Ishikawa (cell line): ENCODE measurements at regions not wholly inside any gene's neighbourhood (a gene's known extent, or its start where the extent isn't known, plus 50 kb on each side); places are given as distances from the start of the nearest gene placed in this dataset.

Source experiments
- CEBPB ChIP-seq: IDR thresholded peaks from 2 replicates; pipeline ENCODE4 v1.6.1; 2012
- CREB1 ChIP-seq: IDR thresholded peaks from 2 replicates; pipeline ENCODE4 v1.6.1; 2012; ENCODE audit warnings: low read depth
- EGR1 ChIP-seq: IDR thresholded peaks from 2 replicates; pipeline ENCODE4 v1.6.1; 2012
- EP300 ChIP-seq: IDR thresholded peaks from 2 replicates; pipeline ENCODE4 v1.6.1; 2012; ENCODE audit warnings: borderline replicate concordance
- FOXM1 ChIP-seq: IDR thresholded peaks from 2 replicates; pipeline ENCODE4 v1.6.1; 2012; ENCODE audit warnings: low read depth, borderline replicate concordance
- NFIC ChIP-seq: IDR thresholded peaks from 2 replicates; pipeline ENCODE4 v1.6.1; 2012
- RAD21 ChIP-seq: IDR thresholded peaks from 2 replicates; pipeline ENCODE4 v1.6.1; 2012; ENCODE audit warnings: low read depth
- TAF1 ChIP-seq: IDR thresholded peaks from 2 replicates; pipeline ENCODE4 v1.6.1; 2012; ENCODE audit warnings: low read depth, mild to moderate bottlenecking
- TCF12 ChIP-seq: IDR thresholded peaks from 2 replicates; pipeline ENCODE4 v1.6.1; 2012; ENCODE audit warnings: low read depth
- TEAD4 ChIP-seq: IDR thresholded peaks from 2 replicates; pipeline ENCODE4 v1.6.1; 2012
- YY1 ChIP-seq: IDR thresholded peaks from 2 replicates; pipeline ENCODE4 v1.6.1; 2012; ENCODE audit warnings: low read depth
- ZBTB7A ChIP-seq: IDR thresholded peaks from 2 replicates; pipeline ENCODE4 v1.6.1; 2012; ENCODE audit warnings: low read depth
- TF ChIP-seq, protein P1 (sequence below): IDR thresholded peaks from 2 replicates; pipeline ENCODE4 v1.6.1; 2012; ENCODE audit warnings: low read depth, mild to moderate bottlenecking
- TF ChIP-seq, protein P2 (sequence below): IDR thresholded peaks from 2 replicates; pipeline ENCODE4 v1.6.1; 2012
- TF ChIP-seq, protein P3 (sequence below): IDR thresholded peaks from 2 replicates; pipeline ENCODE4 v1.6.1; 2012

- TF ChIP-seq, protein P1, sequence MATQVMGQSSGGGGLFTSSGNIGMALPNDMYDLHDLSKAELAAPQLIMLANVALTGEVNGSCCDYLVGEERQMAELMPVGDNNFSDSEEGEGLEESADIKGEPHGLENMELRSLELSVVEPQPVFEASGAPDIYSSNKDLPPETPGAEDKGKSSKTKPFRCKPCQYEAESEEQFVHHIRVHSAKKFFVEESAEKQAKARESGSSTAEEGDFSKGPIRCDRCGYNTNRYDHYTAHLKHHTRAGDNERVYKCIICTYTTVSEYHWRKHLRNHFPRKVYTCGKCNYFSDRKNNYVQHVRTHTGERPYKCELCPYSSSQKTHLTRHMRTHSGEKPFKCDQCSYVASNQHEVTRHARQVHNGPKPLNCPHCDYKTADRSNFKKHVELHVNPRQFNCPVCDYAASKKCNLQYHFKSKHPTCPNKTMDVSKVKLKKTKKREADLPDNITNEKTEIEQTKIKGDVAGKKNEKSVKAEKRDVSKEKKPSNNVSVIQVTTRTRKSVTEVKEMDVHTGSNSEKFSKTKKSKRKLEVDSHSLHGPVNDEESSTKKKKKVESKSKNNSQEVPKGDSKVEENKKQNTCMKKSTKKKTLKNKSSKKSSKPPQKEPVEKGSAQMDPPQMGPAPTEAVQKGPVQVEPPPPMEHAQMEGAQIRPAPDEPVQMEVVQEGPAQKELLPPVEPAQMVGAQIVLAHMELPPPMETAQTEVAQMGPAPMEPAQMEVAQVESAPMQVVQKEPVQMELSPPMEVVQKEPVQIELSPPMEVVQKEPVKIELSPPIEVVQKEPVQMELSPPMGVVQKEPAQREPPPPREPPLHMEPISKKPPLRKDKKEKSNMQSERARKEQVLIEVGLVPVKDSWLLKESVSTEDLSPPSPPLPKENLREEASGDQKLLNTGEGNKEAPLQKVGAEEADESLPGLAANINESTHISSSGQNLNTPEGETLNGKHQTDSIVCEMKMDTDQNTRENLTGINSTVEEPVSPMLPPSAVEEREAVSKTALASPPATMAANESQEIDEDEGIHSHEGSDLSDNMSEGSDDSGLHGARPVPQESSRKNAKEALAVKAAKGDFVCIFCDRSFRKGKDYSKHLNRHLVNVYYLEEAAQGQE: no peak
- TF ChIP-seq RAD21 (no peak), CREB1 (no peak), NFIC (no peak), TCF12 (no peak), FOXM1 (no peak), TAF1 (no peak), EP300 (no peak), ZBTB7A (no peak), TEAD4 (no peak), YY1 (no peak), CEBPB (no peak)
- TF ChIP-seq, protein P2, sequence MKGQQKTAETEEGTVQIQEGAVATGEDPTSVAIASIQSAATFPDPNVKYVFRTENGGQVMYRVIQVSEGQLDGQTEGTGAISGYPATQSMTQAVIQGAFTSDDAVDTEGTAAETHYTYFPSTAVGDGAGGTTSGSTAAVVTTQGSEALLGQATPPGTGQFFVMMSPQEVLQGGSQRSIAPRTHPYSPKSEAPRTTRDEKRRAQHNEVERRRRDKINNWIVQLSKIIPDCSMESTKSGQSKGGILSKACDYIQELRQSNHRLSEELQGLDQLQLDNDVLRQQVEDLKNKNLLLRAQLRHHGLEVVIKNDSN: no peak
- TF ChIP-seq, protein P3, sequence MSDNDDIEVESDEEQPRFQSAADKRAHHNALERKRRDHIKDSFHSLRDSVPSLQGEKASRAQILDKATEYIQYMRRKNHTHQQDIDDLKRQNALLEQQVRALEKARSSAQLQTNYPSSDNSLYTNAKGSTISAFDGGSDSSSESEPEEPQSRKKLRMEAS: no peak
Observed at GRCh38 chr6:113607821-113608545, 249.2 kb upstream of the MARCKS start.

DNA sequence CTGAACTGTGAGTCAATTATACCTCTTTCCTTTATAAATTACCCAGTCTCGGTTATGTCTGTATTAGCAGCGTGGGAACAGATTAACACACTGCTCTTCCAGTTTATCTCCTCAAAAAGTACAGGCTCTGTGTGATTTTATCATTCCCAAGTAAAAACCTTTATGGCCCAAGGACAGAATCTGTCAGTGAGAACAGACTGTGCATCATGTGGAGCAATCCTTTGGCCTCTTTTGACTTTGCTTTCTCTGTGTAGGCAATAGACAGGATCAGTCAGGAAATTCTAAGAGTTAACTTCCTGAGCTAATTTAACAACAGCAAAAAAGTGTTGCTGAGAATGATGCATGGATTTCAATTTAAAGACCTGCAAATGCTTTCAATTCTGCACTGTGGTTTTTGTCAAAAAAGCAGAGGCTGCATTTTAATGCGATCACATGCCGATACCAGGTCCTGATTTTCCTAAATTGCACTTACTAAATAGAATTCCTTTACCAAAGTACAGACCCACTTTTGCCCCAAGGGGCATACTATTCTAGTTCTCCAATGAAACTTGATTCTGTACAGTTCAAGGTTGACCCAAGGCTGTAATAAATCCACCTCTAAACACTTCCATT, 246.7 kb upstream of the MARCKS start:
- TF ChIP-seq FOXM1 (no peak), YY1 (no peak), ZBTB7A (no peak), TAF1 (no peak), TEAD4 (no peak), NFIC (no peak), EGR1 (no peak), CREB1 (no peak), TCF12 (no peak), RAD21 (no peak), CEBPB (no peak), EP300 (no peak)
- TF ChIP-seq, protein P3: no peak
- TF ChIP-seq, protein P2: no peak
- TF ChIP-seq, protein P1: no peak

DNA sequence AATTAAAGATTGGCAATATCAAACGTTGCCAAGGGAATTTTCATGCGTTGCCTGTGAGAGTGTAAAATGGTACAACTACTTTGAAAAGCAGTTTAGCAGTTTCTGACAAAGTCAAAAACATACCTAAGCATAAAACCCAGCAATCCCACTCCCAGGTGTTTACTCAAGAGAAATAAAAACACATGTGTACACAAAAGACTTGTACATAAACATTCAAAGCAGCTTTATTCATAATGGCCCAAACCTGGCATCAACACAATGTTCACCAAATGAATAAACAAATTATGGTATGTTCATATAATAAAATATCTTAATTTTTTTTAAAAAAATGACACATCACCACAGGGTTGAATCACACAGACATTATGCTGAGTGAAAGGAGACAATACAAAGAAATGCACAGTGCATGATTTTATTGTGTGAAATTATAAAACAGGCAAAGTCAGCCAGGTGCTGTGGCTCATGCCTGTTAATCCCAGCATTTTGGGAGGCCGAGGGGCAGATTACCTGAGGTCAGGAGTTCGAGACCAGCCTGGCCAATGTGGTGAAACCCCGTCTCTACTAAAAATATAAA, 240.4 kb upstream of the MARCKS start:
- TF ChIP-seq, protein P1: no peak
- TF ChIP-seq, protein P2: no peak
- TF ChIP-seq CEBPB (no peak), FOXM1 (no peak), NFIC (no peak), TCF12 (no peak), CREB1 (no peak), RAD21 (no peak), ZBTB7A (no peak), EGR1 (no peak), EP300 (no peak)
- TF ChIP-seq, protein P3: no peak
